ENCODE measurements at regions not wholly inside any gene's neighbourhood (a gene's known extent, or its start where the extent isn't known, plus 50 kb on each side); places are given as distances from the start of the nearest gene placed in this dataset.

- H2AFZ ChIP-seq (ENCODE audit: low read length) = peak overlapping the region; percentile 80
These were observed 61.9 kb upstream of the ELOVL5 start for GRCh38 chr6:53410508-53411258.

GRCh38 chr6:53408826-53409225 lies 60.1 kb upstream of the ELOVL5 start:
- Histone ChIP-seq H3K27ac (ENCODE audit: low read length) (no peak overlapping the region), H3K9me3 (replicated peaks; ENCODE audit: insufficient read depth, low read length) (no peaks in the 10 kb centered on the region)
- TF ChIP-seq EZH2 (optimal IDR thresholded peaks at IDR 0.05; ENCODE audit: low read depth, low read length) (no peak), CTCF (IDR thresholded peaks at IDR 0.05; ENCODE audit: low read length) (no peak), EZH2phosphoT487 (IDR thresholded peaks at IDR 0.05; ENCODE audit: low read length) (no peak)

More at GRCh38 chr6:53410508-53411258, 61.9 kb upstream of the ELOVL5 start:
- TF ChIP-seq EZH2 (optimal IDR thresholded peaks at IDR 0.05; ENCODE audit: low read depth, low read length) (no peak), CTCF (IDR thresholded peaks at IDR 0.05; ENCODE audit: low read length) (peak; percentile 92)
- H3F3A ChIP-seq (ENCODE audit: insufficient read depth, low read length) = no peaks in the 10 kb centered on the region
- no peak overlapping the region for H3K27ac ChIP-seq (ENCODE audit: low read length)
- H3K4me1 ChIP-seq (ENCODE audit: low read length) = peaks cover 4% of the 10 kb centered on the region
- no peak overlapping the region for H3K4me3 ChIP-seq (ENCODE audit: low read length)
- H3K9ac ChIP-seq (ENCODE audit: low read length) = no peak overlapping the region
- H3K4me2 ChIP-seq (ENCODE audit: low read depth, low read length) = peak overlapping the region; percentile 43; the same call in 1 of the 2 replicates
- DNase-seq = peak; percentile 59
- no peaks in the 10 kb centered on the region for H3K79me2 ChIP-seq (ENCODE audit: low read length)
- no peaks in the 10 kb centered on the region for H3K27me3 ChIP-seq (replicated peaks; ENCODE audit: insufficient read depth, low read length)
- H3K9me3 ChIP-seq (replicated peaks; ENCODE audit: insufficient read depth, low read length) = no peaks in the 10 kb centered on the region
- H4K20me1 ChIP-seq (ENCODE audit: insufficient read depth, low read length) = no peaks in the 10 kb centered on the region
- H3K36me3 ChIP-seq (replicated peaks; ENCODE audit: insufficient read depth, low read length) = no peaks in the 10 kb centered on the region
- no peaks in the 10 kb centered on the region for H3K9me2 ChIP-seq (replicated peaks; ENCODE audit: insufficient read depth, low read length)

GRCh38 chr6:53399027-53399344 lies 50.2 kb upstream of the ELOVL5 start:
- Histone ChIP-seq H3K9me2 (replicated peaks; ENCODE audit: insufficient read depth, low read length) (no peaks in the 10 kb centered on the region), H3K4me2 (ENCODE audit: low read depth, low read length) (no peak overlapping the region), H4K20me1 (ENCODE audit: insufficient read depth, low read length) (no peaks in the 10 kb centered on the region), H3K4me1 (ENCODE audit: low read length) (no peaks in the 10 kb centered on the region), H3K27me3 (replicated peaks; ENCODE audit: insufficient read depth, low read length) (no peaks in the 10 kb centered on the region), H3K9me3 (replicated peaks; ENCODE audit: insufficient read depth, low read length) (no peaks in the 10 kb centered on the region), H3K79me2 (ENCODE audit: low read length) (no peaks in the 10 kb centered on the region), H3K27ac (ENCODE audit: low read length) (no peak overlapping the region), H3F3A (ENCODE audit: insufficient read depth, low read length) (no peaks in the 10 kb centered on the region), H3K36me3 (replicated peaks; ENCODE audit: insufficient read depth, low read length) (no peaks in the 10 kb centered on the region), H3K4me3 (ENCODE audit: low read length) (no peak overlapping the region), H3K9ac (ENCODE audit: low read length) (no peak overlapping the region), H2AFZ (ENCODE audit: low read length) (no peak overlapping the region)
- TF ChIP-seq EZH2phosphoT487 (IDR thresholded peaks at IDR 0.05; ENCODE audit: low read length) = no peak
- DNase-seq = no peak

More at GRCh38 chr6:53408826-53409225, 60.1 kb upstream of the ELOVL5 start:
- no peak overlapping the region for H3K4me3 ChIP-seq (ENCODE audit: low read length)
- H2AFZ ChIP-seq (ENCODE audit: low read length) = no peak overlapping the region
- H3K79me2 ChIP-seq (ENCODE audit: low read length) = no peaks in the 10 kb centered on the region
- H3F3A ChIP-seq (ENCODE audit: insufficient read depth, low read length) = no peaks in the 10 kb centered on the region
- H4K20me1 ChIP-seq (ENCODE audit: insufficient read depth, low read length) = no peaks in the 10 kb centered on the region
- no peak for DNase-seq
- no peaks in the 10 kb centered on the region for H3K9me2 ChIP-seq (replicated peaks; ENCODE audit: insufficient read depth, low read length)
- no peak overlapping the region for H3K4me2 ChIP-seq (ENCODE audit: low read depth, low read length)
- H3K4me1 ChIP-seq (ENCODE audit: low read length) = peaks cover 4% of the 10 kb centered on the region
- H3K9ac ChIP-seq (ENCODE audit: low read length) = no peak overlapping the region
- H3K36me3 ChIP-seq (replicated peaks; ENCODE audit: insufficient read depth, low read length) = no peaks in the 10 kb centered on the region
- H3K27me3 ChIP-seq (replicated peaks; ENCODE audit: insufficient read depth, low read length) = no peaks in the 10 kb centered on the region

All from MM.1S (cell line).